ENCODE measurements at regions not wholly inside any gene's neighbourhood (a gene's known extent, or its start where the extent isn't known, plus 50 kb on each side); places are given as distances from the start of the nearest gene placed in this dataset.

GRCh38 chr16:80016731-80017326 lies 416.3 kb upstream of the MAF start:
- TF ChIP-seq EZH2 (IDR thresholded peaks at IDR 0.05) (no peak), POLR2AphosphoS5 (IDR thresholded peaks at IDR 0.05; ENCODE audit: borderline replicate concordance, low read depth, low read length) (no peak), FOXP2 (optimal IDR thresholded peaks at IDR 0.05; ENCODE audit: control extremely low read depth, extremely low read length, insufficient read depth) (no peak)
